ENCODE measurements at regions not wholly inside any gene's neighbourhood (a gene's known extent, or its start where the extent isn't known, plus 50 kb on each side); places are given as distances from the start of the nearest gene placed in this dataset.

DNA sequence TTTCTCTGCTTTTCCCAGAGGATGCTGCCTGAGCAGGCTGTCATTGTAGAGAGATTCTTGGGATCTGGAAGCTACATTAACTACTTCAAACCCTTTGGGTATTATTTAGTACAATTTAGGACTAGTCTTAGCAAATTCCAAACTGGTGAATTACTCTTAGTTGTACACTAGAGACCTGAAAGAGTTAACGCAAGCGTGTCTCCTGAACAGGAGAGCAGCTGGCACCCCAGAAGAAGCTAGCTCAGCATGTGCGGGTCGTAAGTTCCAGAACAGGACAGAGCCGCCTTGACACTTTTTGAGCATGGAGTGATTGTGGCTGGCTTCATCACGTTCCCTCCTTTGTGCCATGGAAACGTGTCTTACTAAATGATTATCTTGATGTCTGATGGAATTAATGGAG, 495.7 kb upstream of the TPK1 start:
- TF ChIP-seq, protein P1, sequence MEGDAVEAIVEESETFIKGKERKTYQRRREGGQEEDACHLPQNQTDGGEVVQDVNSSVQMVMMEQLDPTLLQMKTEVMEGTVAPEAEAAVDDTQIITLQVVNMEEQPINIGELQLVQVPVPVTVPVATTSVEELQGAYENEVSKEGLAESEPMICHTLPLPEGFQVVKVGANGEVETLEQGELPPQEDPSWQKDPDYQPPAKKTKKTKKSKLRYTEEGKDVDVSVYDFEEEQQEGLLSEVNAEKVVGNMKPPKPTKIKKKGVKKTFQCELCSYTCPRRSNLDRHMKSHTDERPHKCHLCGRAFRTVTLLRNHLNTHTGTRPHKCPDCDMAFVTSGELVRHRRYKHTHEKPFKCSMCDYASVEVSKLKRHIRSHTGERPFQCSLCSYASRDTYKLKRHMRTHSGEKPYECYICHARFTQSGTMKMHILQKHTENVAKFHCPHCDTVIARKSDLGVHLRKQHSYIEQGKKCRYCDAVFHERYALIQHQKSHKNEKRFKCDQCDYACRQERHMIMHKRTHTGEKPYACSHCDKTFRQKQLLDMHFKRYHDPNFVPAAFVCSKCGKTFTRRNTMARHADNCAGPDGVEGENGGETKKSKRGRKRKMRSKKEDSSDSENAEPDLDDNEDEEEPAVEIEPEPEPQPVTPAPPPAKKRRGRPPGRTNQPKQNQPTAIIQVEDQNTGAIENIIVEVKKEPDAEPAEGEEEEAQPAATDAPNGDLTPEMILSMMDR (IDR thresholded peaks at IDR 0.05): no peak
- no peak for TF ChIP-seq POLR2A (IDR thresholded peaks at IDR 0.05)
